B cell (primary cell): ENCODE measurements at regions not wholly inside any gene's neighbourhood (a gene's known extent, or its start where the extent isn't known, plus 50 kb on each side); places are given as distances from the start of the nearest gene placed in this dataset.

ENCODE experiments used
- EZH2 ChIP-seq: IDR thresholded peaks from 2 replicates; pipeline ENCODE4 v1.6.1; 2012; ENCODE audit warnings: borderline replicate concordance, low read depth, mild to moderate bottlenecking, moderate library complexity, low read length; ENCODE audit not compliant: insufficient read depth, poor library complexity, severe bottlenecking
- TF ChIP-seq, protein P1 (sequence below): fragments of 200-600 bp; IDR thresholded peaks from one replicate; pipeline ENCODE4 v1.8.0; 2022; ENCODE audit warnings: antibody characterized with exemption, mild to moderate bottlenecking

DNA sequence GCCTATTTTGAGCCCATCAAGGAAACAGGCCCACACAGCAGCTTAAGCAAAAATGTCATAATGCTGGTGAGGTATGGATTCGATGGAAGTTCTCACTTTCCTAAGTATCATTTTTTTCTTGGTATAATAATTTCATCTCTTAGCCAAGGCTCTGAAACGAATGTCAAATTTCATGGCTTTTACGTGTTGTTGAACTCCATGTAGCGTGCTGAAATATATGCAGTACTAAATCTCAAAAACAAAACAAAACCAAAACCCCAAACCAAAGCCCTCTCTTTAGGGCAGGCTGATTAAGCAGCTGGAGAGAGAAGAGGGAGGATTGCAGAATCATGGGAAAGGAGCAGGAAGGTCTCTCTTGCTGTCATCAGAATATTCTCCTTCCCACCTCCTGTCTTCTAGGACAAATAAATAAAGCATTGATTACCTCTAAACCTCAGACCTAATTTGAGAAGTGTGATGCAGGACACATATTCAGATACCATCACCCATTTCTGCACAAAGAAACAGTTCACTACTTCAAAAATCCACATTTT is 58.3 kb downstream of the TMEM174 start:
- TF ChIP-seq, protein P1, sequence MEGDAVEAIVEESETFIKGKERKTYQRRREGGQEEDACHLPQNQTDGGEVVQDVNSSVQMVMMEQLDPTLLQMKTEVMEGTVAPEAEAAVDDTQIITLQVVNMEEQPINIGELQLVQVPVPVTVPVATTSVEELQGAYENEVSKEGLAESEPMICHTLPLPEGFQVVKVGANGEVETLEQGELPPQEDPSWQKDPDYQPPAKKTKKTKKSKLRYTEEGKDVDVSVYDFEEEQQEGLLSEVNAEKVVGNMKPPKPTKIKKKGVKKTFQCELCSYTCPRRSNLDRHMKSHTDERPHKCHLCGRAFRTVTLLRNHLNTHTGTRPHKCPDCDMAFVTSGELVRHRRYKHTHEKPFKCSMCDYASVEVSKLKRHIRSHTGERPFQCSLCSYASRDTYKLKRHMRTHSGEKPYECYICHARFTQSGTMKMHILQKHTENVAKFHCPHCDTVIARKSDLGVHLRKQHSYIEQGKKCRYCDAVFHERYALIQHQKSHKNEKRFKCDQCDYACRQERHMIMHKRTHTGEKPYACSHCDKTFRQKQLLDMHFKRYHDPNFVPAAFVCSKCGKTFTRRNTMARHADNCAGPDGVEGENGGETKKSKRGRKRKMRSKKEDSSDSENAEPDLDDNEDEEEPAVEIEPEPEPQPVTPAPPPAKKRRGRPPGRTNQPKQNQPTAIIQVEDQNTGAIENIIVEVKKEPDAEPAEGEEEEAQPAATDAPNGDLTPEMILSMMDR = no peak
- no peak for TF ChIP-seq EZH2
